HG03558 (cell line): ENCODE measurements at regions not wholly inside any gene's neighbourhood (a gene's known extent, or its start where the extent isn't known, plus 50 kb on each side); places are given as distances from the start of the nearest gene placed in this dataset.

ENCODE experiments used
- ATAC-seq: cut with Tn5 transposase; IDR thresholded peaks from one replicate; pipeline ENCODE4 v1.9.1; 2021; ENCODE audit warnings: moderate number of reproducible peaks; ENCODE audit not compliant: unreplicated experiment; ENCODE audit errors: extremely low read depth

DNA sequence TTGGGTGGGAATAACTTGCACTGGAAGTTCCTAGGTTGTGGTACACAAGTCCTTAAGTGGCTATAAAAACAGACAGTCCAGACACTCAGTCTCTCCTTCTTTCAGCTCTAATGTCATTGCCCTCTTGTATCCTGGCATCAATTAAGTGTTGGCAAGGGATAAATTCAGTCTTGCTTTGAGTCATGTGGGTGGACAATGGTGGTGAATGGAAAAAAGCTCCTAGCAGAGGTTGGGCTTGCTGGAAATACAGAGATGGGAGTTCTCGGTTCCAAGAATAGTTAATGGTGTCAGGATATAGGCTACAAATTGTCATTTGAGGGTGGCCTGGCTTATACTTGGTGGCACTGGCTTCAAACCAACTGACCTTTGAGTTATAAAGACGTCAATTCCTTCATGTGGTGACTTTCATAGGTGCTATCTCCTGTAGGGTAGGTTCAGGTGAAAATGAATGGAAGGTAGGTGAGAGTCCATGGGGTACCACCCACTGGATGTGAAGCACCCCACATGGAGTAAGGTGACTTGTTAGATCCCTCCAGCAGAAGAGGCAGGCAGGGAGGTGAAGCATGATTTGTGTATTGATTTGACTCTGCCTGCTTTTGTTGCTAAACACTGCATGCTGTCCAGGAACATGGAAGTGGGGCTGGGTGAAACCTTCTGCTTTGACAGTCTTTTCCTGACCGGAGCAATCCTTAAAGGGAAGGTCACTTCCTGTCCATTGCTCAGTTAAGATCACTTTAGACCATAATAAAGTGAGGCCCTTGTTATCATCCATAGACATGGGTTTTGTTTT, 102.0 kb downstream of the LACC1 start:
- ATAC-seq = no peak

DNA sequence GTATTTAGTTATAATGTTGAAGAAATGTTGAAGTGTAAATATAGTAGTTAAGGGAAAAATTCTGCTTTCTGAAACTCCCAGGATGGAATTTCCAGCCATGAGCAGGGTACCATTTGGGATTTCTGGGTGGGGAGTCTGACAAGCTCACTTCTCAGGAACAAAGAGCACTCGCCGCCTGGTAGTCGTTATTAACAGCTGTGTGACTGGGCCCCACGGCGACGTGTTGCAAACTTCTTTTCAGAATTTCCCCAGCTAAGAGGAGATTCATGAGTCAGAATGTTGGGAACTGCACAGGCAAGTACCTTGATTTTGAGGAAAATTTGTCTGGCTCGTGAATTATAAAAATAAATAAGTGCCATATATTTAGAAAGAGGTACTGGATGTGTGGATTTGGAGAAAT, 103.7 kb downstream of the LACC1 start:
- no peak for ATAC-seq

DNA sequence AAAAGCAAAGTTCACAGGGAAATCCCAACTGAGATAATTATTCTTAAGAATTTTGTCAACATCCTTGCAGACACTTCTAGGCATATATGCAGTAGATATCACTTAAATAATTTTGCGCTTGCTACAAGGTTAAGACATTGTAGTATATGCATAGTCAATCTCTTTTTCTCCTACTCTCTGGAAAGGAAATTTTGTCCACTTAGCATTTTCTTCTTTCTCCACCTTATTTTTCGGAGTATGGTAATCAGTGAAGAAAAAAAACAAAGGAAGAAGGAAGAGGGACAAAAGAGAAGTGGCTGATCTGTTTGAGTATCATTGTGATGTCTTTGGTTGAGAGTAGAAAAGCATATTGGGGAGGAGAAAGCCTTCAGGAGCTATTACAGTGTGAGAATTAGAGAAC, 104.6 kb downstream of the LACC1 start:
- ATAC-seq = no peak

DNA sequence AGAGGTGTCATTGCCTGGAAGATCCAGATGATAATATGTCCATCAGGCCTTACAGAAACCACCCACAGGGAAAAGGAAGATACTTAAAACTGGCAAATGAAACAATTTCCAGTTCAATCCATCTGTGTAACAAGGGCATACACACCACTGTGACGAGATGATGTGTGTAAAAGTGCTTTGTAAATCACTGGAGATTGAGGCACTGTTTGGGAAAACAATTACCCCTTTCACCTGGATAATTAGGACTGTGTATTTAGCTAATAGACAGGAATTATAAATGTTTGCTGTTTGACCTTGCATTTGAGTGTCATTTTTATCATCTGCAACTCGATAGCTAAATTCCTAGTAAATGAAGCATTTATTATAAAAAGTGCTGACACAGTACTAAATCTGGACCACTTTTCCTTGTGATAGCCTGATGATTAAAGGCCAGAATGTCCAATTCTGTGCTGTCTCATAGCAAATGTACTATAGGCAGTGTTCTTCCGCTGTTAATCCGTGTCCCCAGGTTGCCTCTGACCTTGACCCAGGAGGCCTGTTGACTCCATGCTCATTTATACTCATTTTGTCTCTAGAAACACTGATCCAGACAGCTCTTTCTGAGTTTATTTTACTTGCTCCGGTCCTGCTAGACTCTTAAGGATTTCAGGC, 105.8 kb downstream of the LACC1 start:
- ATAC-seq = no peak

DNA sequence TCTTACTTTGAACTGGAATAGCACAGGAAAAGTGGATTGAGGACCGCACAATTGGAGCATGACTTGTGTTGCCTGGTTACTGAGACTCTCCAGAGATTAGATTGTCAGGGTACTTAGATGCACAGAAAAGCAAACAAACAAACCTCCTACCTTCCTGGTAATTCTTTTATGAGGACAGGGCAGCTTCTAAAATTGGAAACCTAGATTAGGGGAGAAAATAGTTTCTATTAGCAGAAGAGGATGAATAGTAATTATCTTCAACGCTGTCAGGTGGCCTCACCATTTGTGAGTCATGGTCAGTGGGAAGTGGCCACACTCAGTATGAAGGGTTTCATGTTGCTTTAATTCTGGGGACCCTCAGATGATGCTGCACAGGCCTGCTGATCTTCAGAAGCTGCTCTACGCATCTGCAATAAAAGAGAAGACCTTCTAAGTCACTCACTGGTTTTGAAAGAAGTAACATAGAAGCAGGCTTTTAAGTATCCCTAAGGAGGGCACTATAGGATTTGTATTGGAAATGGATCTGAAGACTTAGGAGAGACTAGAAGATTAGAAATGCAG, 106.8 kb downstream of the LACC1 start:
- no peak for ATAC-seq

DNA sequence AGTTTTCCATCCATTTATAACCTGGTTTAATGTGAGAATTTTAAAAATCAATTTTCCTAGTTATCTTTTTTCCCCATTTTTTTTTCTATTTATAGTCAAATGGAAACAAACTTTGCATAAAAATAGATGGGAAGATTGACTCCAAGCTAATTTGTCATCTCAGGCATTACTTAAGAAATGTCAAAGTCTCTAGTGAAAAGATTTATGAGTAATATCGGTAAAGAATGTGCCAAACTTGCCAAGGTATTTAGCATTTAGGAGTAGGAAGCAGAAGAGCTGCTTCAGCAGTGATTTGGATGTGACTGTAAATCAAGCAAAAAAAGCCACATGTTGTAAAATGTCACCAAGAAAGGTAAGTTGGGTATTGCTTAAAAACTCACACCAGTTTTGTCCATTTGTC, 108.6 kb downstream of the LACC1 start:
- no peak for ATAC-seq

DNA sequence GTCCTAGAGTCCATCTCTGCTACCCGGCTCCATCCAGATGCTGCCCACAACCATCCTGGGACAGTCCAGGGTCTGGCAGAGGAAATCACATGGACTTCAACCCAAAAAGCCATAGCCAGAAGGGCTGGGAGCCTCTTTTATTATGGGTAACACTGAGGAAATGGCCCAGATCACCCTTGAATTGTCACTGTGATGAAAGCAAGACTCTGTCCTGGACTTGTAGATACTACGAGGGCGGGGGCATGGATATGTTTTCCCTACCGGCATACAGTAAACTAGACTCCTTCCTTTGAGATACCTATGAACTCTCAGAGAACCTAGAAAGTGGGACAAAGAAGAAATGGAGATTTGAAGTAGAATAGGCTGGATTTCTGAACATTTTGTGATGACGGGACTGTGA, 110.3 kb downstream of the LACC1 start:
- no peak for ATAC-seq

DNA sequence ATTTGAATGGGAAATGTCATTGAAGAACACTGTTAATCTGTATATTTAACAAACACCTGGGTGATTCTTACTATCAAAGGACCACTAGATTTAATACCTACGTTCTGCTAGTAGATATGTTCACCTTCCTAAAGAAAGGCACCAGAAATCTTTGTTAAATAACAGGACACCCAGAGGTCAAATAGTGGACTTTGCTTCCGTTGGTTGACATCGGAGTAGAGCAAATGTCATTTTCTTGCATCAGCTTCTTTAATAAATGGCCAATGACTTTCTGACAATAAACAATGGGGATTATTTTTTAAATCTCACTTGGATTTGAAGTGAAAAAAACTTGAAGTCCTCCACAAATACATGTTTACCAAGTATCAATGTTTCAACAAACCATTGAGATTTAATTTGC, 111.1 kb downstream of the LACC1 start:
- ATAC-seq = no peak

DNA sequence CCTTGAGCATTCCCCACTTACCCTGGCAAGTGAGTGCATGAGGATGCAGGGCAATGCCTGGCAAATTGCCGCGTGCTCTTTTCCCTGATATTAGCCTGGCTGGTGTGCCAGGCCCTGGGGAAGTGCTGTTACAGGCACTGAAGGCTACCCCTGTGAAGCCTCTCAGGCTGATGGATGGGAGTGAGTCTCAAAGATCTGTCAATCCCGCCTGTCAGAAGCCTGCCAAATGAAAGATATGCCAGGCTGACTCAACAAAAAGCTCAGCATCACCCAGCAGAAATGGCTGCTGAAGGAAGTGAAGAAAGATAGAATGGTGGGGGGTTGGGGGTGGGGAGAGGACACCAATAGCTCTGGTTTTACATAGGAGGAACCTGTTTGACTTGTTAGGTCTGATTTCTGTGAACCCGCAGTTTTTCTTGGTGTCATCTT, 112.1 kb downstream of the LACC1 start:
- no peak for ATAC-seq

DNA sequence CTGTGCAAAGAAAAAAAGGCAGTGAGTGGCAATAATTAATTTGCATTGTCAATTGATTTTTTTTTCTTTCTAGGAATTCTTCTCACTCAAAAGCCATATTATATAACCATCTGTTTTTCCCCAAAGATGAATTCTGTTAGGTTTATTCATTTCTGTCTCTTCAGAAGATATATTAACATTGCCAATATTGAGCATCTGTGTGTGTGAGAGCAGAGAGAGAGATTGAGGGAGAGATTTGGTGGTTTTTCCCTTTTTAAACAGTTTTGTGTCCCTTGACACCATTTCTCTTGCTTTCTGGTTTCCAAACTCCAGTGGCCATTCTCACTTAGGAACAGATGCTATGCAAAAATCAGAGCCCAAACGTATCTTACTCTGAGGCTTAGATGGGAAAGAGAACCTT, 112.5 kb downstream of the LACC1 start:
- no peak for ATAC-seq

DNA sequence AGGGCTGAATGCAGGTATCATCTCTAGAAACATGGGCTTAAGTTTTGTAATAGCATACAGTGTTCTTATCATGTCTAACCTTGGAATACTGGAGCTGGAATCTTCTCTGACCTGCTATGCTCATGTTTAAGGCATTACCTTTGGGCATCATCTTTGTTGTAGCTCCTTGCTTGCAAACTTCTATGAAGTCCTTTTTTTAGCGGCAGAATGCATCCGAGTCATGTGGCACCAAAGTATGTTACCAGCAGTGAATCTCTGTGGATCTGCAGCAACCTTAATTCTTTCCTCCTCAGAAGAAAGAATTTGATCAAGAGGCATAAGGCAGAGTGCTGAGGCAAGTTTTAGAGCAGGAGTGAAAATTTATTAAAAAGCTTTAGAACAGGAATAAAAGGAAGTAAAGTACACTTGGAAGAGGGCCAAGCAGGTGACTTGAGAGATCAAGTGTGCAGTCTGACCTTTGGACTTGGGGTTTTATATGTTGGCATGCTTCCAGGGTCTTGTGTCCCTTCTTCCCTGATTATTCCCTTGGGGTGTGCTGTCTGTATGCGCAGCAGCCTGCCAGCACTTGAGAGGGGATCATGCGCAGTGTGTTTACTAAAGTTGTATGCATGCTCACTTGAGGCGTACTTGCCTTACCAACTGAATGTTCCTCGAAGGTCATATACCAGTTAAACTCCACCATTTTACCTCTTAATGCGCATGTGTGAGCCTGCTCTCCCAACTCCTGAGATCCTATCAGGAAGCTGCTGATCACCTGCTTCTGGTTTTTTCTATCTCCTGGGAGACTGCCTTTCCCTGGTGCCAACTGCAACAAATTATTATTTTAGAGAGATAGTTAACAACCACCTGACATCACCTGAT, 115.5 kb downstream of the LACC1 start:
- no peak for ATAC-seq

DNA sequence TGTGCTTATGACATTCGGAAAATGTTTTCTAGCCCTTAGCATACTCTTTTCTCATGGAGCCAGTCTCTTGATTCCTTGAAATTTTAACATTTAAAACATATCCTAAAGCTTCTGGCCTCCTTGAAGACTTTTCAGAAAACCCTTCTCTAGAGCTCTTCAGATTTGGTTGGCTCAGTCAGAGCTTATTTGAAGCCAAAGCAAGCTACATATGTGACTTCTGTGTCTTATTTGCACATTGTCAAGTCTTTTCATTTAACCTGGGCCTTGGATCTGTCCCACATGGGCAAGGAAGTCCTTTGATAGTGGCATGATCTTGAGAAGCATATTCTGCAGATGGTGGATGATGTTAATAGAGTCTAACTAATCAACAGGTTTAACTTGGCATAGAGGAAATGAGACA, 116.5 kb downstream of the LACC1 start:
- ATAC-seq = no peak

DNA sequence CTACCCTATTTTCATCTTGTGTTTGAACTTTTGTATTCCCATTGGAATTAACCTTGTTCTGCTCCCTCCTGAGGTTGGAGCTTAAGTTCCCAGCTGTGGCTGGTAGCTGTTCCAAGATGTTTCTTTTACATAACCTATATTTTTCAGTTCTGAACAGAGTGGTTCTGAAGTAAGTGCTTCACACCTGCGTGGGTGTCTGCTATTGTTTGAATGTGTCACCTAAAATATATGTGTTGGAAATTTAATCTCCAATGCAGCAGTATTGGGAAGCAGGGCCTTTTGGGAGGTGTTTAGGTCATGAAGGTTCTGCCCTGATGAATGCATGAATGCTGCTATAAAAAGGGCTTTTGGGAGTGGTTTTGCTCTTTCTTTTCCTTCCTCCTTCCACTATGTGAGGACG, 123.8 kb downstream of the LACC1 start:
- ATAC-seq = no peak

DNA sequence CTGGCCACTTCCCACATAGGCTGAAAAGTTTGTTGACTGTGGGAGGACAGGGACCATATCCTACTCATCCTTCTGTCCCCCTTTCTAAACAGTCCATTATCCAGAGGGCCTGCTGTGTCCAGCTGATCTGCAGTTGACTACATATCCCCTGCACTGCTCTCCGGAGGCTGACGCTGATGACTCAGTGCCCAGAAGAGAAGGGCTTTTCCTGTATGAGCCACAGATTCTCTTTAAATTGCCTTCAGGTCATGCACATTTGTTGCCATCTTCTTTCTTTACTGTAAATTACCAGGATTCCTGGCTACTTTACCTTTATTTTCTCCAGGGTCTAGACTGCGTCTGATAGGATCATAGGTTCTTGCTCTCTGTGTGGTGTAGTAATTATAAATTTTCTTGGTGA, 125.2 kb downstream of the LACC1 start:
- ATAC-seq = no peak

DNA sequence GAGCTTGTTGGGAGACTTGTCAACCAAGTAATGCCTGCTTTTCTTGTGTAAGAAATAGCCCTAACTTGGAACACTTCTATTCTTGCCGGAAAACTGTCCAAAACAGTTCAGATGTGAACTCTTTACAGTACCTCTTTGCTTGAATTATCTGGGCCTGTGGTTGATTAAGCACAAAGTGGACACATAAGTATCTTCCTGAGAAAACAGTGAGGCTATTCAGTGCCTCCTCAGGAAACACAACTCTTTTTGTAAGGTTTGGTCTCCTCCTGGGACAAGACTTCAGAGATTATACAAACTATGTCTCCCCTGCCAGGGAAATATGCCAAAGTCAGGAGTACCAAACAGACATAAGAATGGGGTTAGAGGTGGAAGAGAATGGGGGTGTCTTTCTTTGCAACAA, 127.7 kb downstream of the LACC1 start:
- ATAC-seq = no peak

DNA sequence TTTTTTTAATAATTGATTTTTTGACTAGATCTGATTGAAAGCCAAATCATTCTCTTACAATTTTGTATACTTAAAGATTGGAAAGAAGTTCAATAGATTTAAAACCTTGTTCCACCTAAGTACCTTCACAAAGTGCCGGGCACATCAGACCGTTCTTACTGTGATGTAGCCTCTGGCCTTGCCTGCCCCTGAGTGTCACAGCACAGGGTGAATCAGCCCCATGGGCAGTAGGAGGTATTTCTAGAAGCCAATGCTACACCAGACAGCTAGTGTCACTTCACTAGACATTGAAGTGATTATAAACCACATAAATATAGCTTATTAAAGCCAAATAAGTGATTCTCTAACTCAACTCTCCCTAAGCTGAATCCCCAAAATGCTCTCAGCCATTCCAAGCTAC, 131.3 kb downstream of the LACC1 start:
- ATAC-seq = no peak

DNA sequence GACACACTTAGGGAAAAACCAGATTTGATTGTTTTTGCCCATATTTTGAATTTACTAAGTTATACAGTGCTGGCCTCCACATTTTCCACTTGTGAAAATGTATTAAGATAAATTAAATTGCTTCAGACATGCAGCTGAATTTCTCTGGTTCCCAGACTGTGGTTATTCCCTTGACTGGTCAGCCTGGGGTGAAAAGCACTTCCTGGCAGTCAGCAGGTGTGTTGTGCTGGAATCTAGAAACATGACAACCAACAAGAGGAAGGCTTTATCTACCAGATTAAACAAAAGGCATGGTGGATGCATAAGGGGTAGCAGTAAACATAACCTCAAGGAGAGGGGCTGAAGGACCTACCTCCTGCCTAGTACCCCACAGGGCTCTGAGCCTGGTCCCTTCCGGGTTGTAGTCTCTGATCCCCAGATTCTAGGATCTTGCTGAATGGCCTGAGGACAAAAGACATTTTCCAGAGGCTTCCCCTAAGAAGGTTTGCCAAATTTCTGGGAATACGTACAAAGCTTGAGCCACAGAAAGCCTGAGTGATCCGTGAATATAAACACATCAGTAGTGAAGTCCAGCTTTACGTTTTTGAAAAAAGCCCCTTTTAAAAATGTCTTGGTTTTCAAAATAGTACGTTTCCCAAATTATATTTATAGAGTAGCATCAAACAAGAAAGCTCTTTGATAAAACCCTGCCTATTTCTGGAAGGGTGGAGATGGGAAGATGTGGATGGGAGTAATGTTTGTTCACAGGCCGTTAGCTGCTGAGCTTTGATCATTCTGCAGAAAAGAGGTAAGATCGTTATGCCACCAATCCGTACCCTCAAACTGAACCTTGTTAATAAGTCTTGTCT, 133.4 kb downstream of the LACC1 start:
- ATAC-seq = no peak

DNA sequence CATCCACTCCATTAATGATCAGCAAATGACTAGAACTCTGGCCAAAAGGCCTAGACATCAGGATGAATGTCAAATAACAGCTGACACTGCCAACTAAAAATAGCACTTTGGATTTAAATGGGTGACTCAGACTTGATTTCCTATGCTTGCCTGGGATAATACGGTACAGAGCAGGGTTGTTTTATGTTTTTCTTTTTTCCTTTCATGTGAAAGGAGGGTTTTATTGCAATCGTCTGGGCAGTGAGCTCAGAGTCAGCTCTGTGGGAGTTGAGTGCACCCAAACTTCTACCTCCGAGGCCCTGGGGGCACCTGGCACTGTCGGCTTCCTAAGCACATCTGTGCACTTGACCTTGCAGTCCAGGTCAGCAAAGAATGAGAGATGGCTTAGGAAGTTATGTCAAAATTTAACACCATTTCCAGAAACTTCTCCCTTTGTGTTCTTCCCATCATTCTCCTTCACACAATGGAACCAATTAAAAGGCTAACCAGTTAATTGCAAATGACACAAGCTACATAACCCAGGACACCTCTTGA, 134.1 kb downstream of the LACC1 start:
- ATAC-seq = no peak

DNA sequence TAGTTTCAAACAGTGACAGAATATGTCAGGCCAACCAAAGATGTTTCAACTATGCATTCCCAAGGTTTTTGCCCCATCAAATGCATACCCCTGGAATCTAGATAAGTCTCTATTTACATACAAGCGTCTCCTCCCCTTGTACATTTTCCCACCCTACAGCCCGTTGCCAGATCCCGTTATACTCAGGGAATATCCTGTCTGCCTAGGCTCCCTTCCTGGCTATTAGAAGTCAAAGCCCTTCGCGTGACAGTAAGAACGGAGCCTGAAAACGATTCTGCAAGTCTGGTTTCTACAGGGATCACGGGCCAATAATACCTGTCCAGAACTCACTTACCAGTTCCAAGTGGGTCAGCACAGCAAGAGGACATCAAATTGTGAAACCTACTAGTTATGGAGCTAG, 134.8 kb downstream of the LACC1 start:
- ATAC-seq = no peak

DNA sequence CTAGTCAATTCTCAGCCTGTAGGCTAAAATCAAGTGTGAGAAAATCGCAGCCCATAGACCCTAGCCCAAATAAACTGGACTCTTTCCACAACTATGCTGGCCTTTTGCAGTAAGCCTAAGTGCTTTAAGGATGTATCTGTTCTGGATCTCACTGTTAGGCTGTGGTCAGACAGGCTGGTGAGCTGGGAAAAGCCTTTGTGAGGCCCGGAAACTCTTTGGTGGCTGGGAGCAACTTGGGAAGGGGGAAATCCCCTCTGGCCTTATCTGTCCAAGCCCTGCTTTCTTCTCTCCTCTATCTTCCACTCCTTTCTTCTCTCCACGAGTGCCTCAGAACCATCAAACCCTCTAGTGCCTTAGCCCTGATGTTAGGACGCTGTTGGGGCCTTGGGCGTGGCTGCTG, 135.4 kb downstream of the LACC1 start:
- no peak for ATAC-seq
